ENCODE measurements at regions not wholly inside any gene's neighbourhood (a gene's known extent, or its start where the extent isn't known, plus 50 kb on each side); places are given as distances from the start of the nearest gene placed in this dataset.

- no peaks in the 10 kb centered on the region for H3K9me3 Mint-ChIP-seq (ENCODE audit: unreplicated experiment)
- no peaks in the 10 kb centered on the region for H3K27me3 Mint-ChIP-seq (ENCODE audit: unreplicated experiment)
- no peak for TF ChIP-seq CTCF (IDR thresholded peaks at IDR 0.05; ENCODE audit: partially characterized antibody, unreplicated experiment)
- H3K4me3 Mint-ChIP-seq (ENCODE audit: unreplicated experiment) = no peak overlapping the region
- DNase-seq = no peak
- H3K4me1 Mint-ChIP-seq (ENCODE audit: low read depth, unreplicated experiment) = no peaks in the 10 kb centered on the region
- no peak overlapping the region for H3K27ac Mint-ChIP-seq (ENCODE audit: unreplicated experiment)
- H3K36me3 Mint-ChIP-seq (ENCODE audit: unreplicated experiment) = no peaks in the 10 kb centered on the region
These were observed 1334.1 kb downstream of the FSCB start for GRCh38 chr14:43172899-43173548.

- TF ChIP-seq CTCF (IDR thresholded peaks at IDR 0.05; ENCODE audit: partially characterized antibody, unreplicated experiment) = no peak
- Mint-ChIP-seq H3K4me3 (ENCODE audit: unreplicated experiment) (no peak overlapping the region), H3K27me3 (ENCODE audit: unreplicated experiment) (no peaks in the 10 kb centered on the region), H3K36me3 (ENCODE audit: unreplicated experiment) (no peaks in the 10 kb centered on the region), H3K9me3 (ENCODE audit: unreplicated experiment) (no peaks in the 10 kb centered on the region), H3K4me1 (ENCODE audit: low read depth, unreplicated experiment) (no peaks in the 10 kb centered on the region), H3K27ac (ENCODE audit: unreplicated experiment) (no peak overlapping the region)
- DNase-seq = no peak
These were observed 1337.4 kb downstream of the FSCB start for GRCh38 chr14:43169722-43170121.

- Mint-ChIP-seq H3K9me3 (ENCODE audit: unreplicated experiment) (no peaks in the 10 kb centered on the region), H3K27ac (ENCODE audit: unreplicated experiment) (no peak overlapping the region), H3K36me3 (ENCODE audit: unreplicated experiment) (no peaks in the 10 kb centered on the region), H3K4me1 (ENCODE audit: low read depth, unreplicated experiment) (no peaks in the 10 kb centered on the region), H3K4me3 (ENCODE audit: unreplicated experiment) (no peak overlapping the region), H3K27me3 (ENCODE audit: unreplicated experiment) (no peaks in the 10 kb centered on the region)
- no peak for TF ChIP-seq CTCF (IDR thresholded peaks at IDR 0.05; ENCODE audit: partially characterized antibody, unreplicated experiment)
- no peak for DNase-seq
These were observed 1338.6 kb downstream of the FSCB start for GRCh38 chr14:43168371-43168925.

GRCh38 chr14:43166163-43166562 is 1340.9 kb downstream of the FSCB start:
- Mint-ChIP-seq H3K4me1 (ENCODE audit: low read depth, unreplicated experiment) (no peaks in the 10 kb centered on the region), H3K36me3 (ENCODE audit: unreplicated experiment) (no peaks in the 10 kb centered on the region), H3K9me3 (ENCODE audit: unreplicated experiment) (no peaks in the 10 kb centered on the region), H3K4me3 (ENCODE audit: unreplicated experiment) (no peak overlapping the region), H3K27ac (ENCODE audit: unreplicated experiment) (no peak overlapping the region), H3K27me3 (ENCODE audit: unreplicated experiment) (no peaks in the 10 kb centered on the region)
- no peak for TF ChIP-seq CTCF (IDR thresholded peaks at IDR 0.05; ENCODE audit: partially characterized antibody, unreplicated experiment)
- DNase-seq = no peak

- no peak for DNase-seq
- H3K36me3 Mint-ChIP-seq (ENCODE audit: unreplicated experiment) = no peaks in the 10 kb centered on the region
These were observed 1341.4 kb downstream of the FSCB start for GRCh38 chr14:43165651-43166050.

More at GRCh38 chr14:43165651-43166050, 1341.4 kb downstream of the FSCB start:
- Mint-ChIP-seq H3K27me3 (ENCODE audit: unreplicated experiment) (no peaks in the 10 kb centered on the region), H3K27ac (ENCODE audit: unreplicated experiment) (no peak overlapping the region), H3K4me1 (ENCODE audit: low read depth, unreplicated experiment) (no peaks in the 10 kb centered on the region), H3K4me3 (ENCODE audit: unreplicated experiment) (no peak overlapping the region), H3K9me3 (ENCODE audit: unreplicated experiment) (no peaks in the 10 kb centered on the region)
- TF ChIP-seq CTCF (IDR thresholded peaks at IDR 0.05; ENCODE audit: partially characterized antibody, unreplicated experiment) = no peak
